Tibial nerve (tissue), 4 donors: ENCODE measurements at regions not wholly inside any gene's neighbourhood (a gene's known extent, or its start where the extent isn't known, plus 50 kb on each side); places are given as distances from the start of the nearest gene placed in this dataset.
"Not testable (repeated sequence)": the region's sequence is repeated elsewhere in the genome, so short reads cannot be mapped to it uniquely, and the experiment has no call there.

ENCODE experiments used
- DNase-seq, 2 donors: peaks; one replicate each; pipeline ENCODE4 v3.0.0-alpha.2; 2019; ENCODE audit warnings: low spot score in 2 of 2
- H3K27ac ChIP-seq, 4 donors: fragments of 200-600 bp; sonication (generic) in 3 of 4; one replicate each; pipeline ENCODE4 v1.5.1; 2017 to 2019; ENCODE audit warnings: mild to moderate bottlenecking in 1 of 4
- H3K27me3 ChIP-seq, 2 donors: fragments of 200-600 bp; sonication (generic) in 1 of 2; one replicate each; pipeline versions ENCODE4 v1.5.1 to v1.6.0; 2017 to 2019
- H3K36me3 ChIP-seq, 3 donors: fragments of 200-600 bp; sonication (generic); one replicate each; pipeline ENCODE4 v1.5.1; 2018 to 2019
- H3K4me1 ChIP-seq, 4 donors: fragments of 200-600 bp; sonication (generic) in 3 of 4; one replicate each; pipeline ENCODE4 v1.5.1; 2017 to 2019
- H3K4me3 ChIP-seq, 4 donors: fragments of 200-600 bp; sonication (generic) in 3 of 4; one replicate each; pipeline ENCODE4 v1.5.1; 2017 to 2019; ENCODE audit warnings: mild to moderate bottlenecking in 1 of 4, moderate library complexity in 1 of 4
- H3K9me3 ChIP-seq, 4 donors: fragments of 200-600 bp; sonication (generic) in 3 of 4; one replicate each; pipeline ENCODE4 v1.5.1; 2017 to 2019
- CTCF ChIP-seq, 5 experiments: fragments of 200-600 bp in 3 of 5; fragments of 450-650 bp in 2 of 5; sonication (generic) in 3 of 5; IDR thresholded peaks; one replicate each; pipeline ENCODE4 v1.5.1; 2016 to 2019; ENCODE audit warnings: antibody characterized with exemption in 5 of 5, mild to moderate bottlenecking in 3 of 5, moderate library complexity in 2 of 5
- EP300 ChIP-seq, 2 donors: sonication (generic); formaldehyde crosslinking; IDR thresholded peaks; one replicate each; pipeline ENCODE4 v1.6.1; 2017; ENCODE audit warnings: antibody characterized with exemption in 2 of 2, mild to moderate bottlenecking in 1 of 2
- POLR2A ChIP-seq, 2 donors: fragments of 450-650 bp; IDR thresholded peaks; one replicate each; pipeline ENCODE4 v1.6.1; 2017; ENCODE audit warnings: antibody characterized with exemption in 2 of 2, mild to moderate bottlenecking in 2 of 2, moderate library complexity in 2 of 2
- WGBS, 2 donors: methylation state at CpG; one replicate each; pipeline ENCODE4 v1.1.5; 2018; 5-methylcytosine and 5-hydroxymethylcytosine counted together

GRCh38 chr2:190759749-190760213 is 110.9 kb downstream of the NAB1 start:
- Histone ChIP-seq H3K4me3 (no peak overlapping the region), H3K27ac (no peak overlapping the region), H3K27me3 (no peaks in the 10 kb centered on the region), H3K9me3 (peaks cover 0 to 2% (median 0%) of the 10 kb centered on the region in 4 donors), H3K36me3 (no peaks in the 10 kb centered on the region), H3K4me1 (no peaks in the 10 kb centered on the region)
- TF ChIP-seq EP300 (IDR thresholded peaks at IDR 0.05) (no peak), CTCF (IDR thresholded peaks at IDR 0.05) (no peak), POLR2A (IDR thresholded peaks at IDR 0.05) (no peak)
- no peak for DNase-seq
- WGBS, 2 donors: 88 to 90% methylated on average over 8 of the region's 8 CpGs

GRCh38 chr2:190760353-190761150 is 111.7 kb downstream of the NAB1 start:
- DNase-seq, H3K27me3 ChIP-seq, H3K36me3 ChIP-seq, H3K27ac ChIP-seq, H3K4me1 ChIP-seq, H3K9me3 ChIP-seq: not testable (repeated sequence)
- peak overlapping the region in 1 of 4 donors; percentile 43 for H3K4me3 ChIP-seq
- WGBS, 2 donors: 59 to 95% methylated on average over 15 to 27 of the region's 30 CpGs

GRCh38 chr2:190761216-190761615 is 112.3 kb downstream of the NAB1 start:
- H3K27me3 ChIP-seq, DNase-seq, H3K4me1 ChIP-seq, H3K9me3 ChIP-seq, H3K27ac ChIP-seq, H3K36me3 ChIP-seq: not testable (repeated sequence)
- WGBS, 2 donors: 30 to 66% methylated on average over 13 to 25 of the region's 28 CpGs
- peak overlapping the region in 1 of 4 donors; percentile 43 for H3K4me3 ChIP-seq

GRCh38 chr2:190762566-190762965 is 113.7 kb downstream of the NAB1 start:
- H3K27ac ChIP-seq: no peak overlapping the region
- no peaks in the 10 kb centered on the region for H3K4me1 ChIP-seq
- DNase-seq: no peak
- H3K27me3 ChIP-seq: no peaks in the 10 kb centered on the region
- WGBS, 2 donors: 80 to 97% methylated on average over 1 of the region's 1 CpG
- no peak overlapping the region for H3K4me3 ChIP-seq
- TF ChIP-seq EP300 (IDR thresholded peaks at IDR 0.05): no peak
- no peak for TF ChIP-seq POLR2A (IDR thresholded peaks at IDR 0.05)
- TF ChIP-seq CTCF (IDR thresholded peaks at IDR 0.05): no peak
- no peaks in the 10 kb centered on the region for H3K9me3 ChIP-seq
- H3K36me3 ChIP-seq: no peaks in the 10 kb centered on the region

GRCh38 chr2:190763100-190763499 is 114.2 kb downstream of the NAB1 start:
- TF ChIP-seq CTCF (IDR thresholded peaks at IDR 0.05): no peak
- TF ChIP-seq EP300 (IDR thresholded peaks at IDR 0.05): no peak
- no peak for TF ChIP-seq POLR2A (IDR thresholded peaks at IDR 0.05)
- no peak for DNase-seq

GRCh38 chr2:190763901-190764514 is 115.1 kb downstream of the NAB1 start:
- DNase-seq: no peak
- TF ChIP-seq POLR2A (IDR thresholded peaks at IDR 0.05) (no peak), EP300 (IDR thresholded peaks at IDR 0.05) (no peak), CTCF (IDR thresholded peaks at IDR 0.05) (no peak)
- Histone ChIP-seq H3K4me1 (no peaks in the 10 kb centered on the region), H3K27ac (no peak overlapping the region), H3K27me3 (no peaks in the 10 kb centered on the region), H3K4me3 (no peak overlapping the region), H3K9me3 (no peaks in the 10 kb centered on the region), H3K36me3 (no peaks in the 10 kb centered on the region)
- 88 to 95% methylated on average over 2 of the region's 2 CpGs for WGBS, 2 donors

More at GRCh38 chr2:190763100-190763499, 114.2 kb downstream of the NAB1 start:
- no peaks in the 10 kb centered on the region for H3K36me3 ChIP-seq
- no peaks in the 10 kb centered on the region for H3K27me3 ChIP-seq
- H3K4me3 ChIP-seq: no peak overlapping the region
- H3K27ac ChIP-seq: no peak overlapping the region
- H3K4me1 ChIP-seq: no peaks in the 10 kb centered on the region
- H3K9me3 ChIP-seq: no peaks in the 10 kb centered on the region
